SK-N-SH (cell line): ENCODE measurements at regions not wholly inside any gene's neighbourhood (a gene's known extent, or its start where the extent isn't known, plus 50 kb on each side); places are given as distances from the start of the nearest gene placed in this dataset.

ENCODE experiments used
- ELF1 ChIP-seq: IDR thresholded peaks from 2 replicates; pipeline ENCODE4 v1.4.0; 2012
- EP300 ChIP-seq, 2 experiments: IDR thresholded peaks; 2 replicates each; pipeline versions ENCODE4 v1.4.0 to v1.6.1; 2012; ENCODE audit warnings: borderline replicate concordance in 1 of 2, low read depth in 1 of 2, low read length in 1 of 2
- EZH2phosphoT487 ChIP-seq: fragments of 200-600 bp; sonication (generic); IDR thresholded peaks from 2 replicates; pipeline ENCODE4 v1.6.1; 2017; ENCODE audit warnings: low read depth, mixed run types, mild to moderate bottlenecking, antibody characterized with exemption, moderate library complexity, borderline replicate concordance
- FOXJ3 ChIP-seq: sonication (generic); formaldehyde crosslinking; IDR thresholded peaks from 2 replicates; pipeline ENCODE4 v1.5.1; 2020; ENCODE audit warnings: mild to moderate bottlenecking, missing genetic modification reagents
- FOXM1 ChIP-seq: IDR thresholded peaks from 2 replicates; pipeline ENCODE4 v1.4.0; 2012; ENCODE audit warnings: low read depth, mild to moderate bottlenecking
- GABPA ChIP-seq: IDR thresholded peaks from 2 replicates; pipeline ENCODE4 v1.4.0; 2012; ENCODE audit warnings: low read depth, mild to moderate bottlenecking
- GATA2 ChIP-seq: sonication (generic); formaldehyde crosslinking; IDR thresholded peaks from 2 replicates; pipeline ENCODE4 v1.5.0; 2020; ENCODE audit warnings: mild to moderate bottlenecking, missing genetic modification reagents
- RAD21 ChIP-seq: IDR thresholded peaks from 2 replicates; pipeline ENCODE4 v1.6.1; 2012; ENCODE audit warnings: mild to moderate bottlenecking, low read length
- RCOR1 ChIP-seq: fragments of 150-350 bp; IDR thresholded peaks from 2 replicates; pipeline ENCODE4 v1.6.1; 2017; ENCODE audit warnings: antibody characterized with exemption, low read length
- TAF1 ChIP-seq: IDR thresholded peaks from 2 replicates; pipeline ENCODE4 v1.6.1; 2012; ENCODE audit warnings: low read depth, mild to moderate bottlenecking, low read length, moderate library complexity, borderline replicate concordance
- YY1 ChIP-seq: IDR thresholded peaks from 2 replicates; pipeline ENCODE4 v1.4.0; 2012; ENCODE audit warnings: low read depth, mild to moderate bottlenecking
- TF ChIP-seq, protein P1 (sequence below): fragments of 200-600 bp; sonication (generic); IDR thresholded peaks from 2 replicates; pipeline ENCODE4 v1.6.1; 2017; ENCODE audit warnings: antibody characterized with exemption, mild to moderate bottlenecking, moderate library complexity
- TF ChIP-seq, protein P2 (sequence below): IDR thresholded peaks from 2 replicates; pipeline ENCODE4 v1.4.0; 2012; ENCODE audit warnings: low read depth, borderline replicate concordance

GRCh38 chr12:111303531-111303930, 65.4 kb downstream of the PHETA1 start:
- TF ChIP-seq, protein P1, sequence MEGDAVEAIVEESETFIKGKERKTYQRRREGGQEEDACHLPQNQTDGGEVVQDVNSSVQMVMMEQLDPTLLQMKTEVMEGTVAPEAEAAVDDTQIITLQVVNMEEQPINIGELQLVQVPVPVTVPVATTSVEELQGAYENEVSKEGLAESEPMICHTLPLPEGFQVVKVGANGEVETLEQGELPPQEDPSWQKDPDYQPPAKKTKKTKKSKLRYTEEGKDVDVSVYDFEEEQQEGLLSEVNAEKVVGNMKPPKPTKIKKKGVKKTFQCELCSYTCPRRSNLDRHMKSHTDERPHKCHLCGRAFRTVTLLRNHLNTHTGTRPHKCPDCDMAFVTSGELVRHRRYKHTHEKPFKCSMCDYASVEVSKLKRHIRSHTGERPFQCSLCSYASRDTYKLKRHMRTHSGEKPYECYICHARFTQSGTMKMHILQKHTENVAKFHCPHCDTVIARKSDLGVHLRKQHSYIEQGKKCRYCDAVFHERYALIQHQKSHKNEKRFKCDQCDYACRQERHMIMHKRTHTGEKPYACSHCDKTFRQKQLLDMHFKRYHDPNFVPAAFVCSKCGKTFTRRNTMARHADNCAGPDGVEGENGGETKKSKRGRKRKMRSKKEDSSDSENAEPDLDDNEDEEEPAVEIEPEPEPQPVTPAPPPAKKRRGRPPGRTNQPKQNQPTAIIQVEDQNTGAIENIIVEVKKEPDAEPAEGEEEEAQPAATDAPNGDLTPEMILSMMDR = no peak
- no peak for TF ChIP-seq FOXJ3 (CRISPR knock-in tag)
- no peak for TF ChIP-seq GABPA
- TF ChIP-seq, protein P2, sequence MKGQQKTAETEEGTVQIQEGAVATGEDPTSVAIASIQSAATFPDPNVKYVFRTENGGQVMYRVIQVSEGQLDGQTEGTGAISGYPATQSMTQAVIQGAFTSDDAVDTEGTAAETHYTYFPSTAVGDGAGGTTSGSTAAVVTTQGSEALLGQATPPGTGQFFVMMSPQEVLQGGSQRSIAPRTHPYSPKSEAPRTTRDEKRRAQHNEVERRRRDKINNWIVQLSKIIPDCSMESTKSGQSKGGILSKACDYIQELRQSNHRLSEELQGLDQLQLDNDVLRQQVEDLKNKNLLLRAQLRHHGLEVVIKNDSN = no peak
- no peak for TF ChIP-seq FOXM1
- no peak for TF ChIP-seq TAF1
- no peak for TF ChIP-seq EZH2phosphoT487
- TF ChIP-seq GATA2 (CRISPR knock-in tag) = no peak
- no peak for TF ChIP-seq RCOR1
- TF ChIP-seq RAD21 = no peak
- TF ChIP-seq ELF1 = no peak
- no peak for TF ChIP-seq YY1
- TF ChIP-seq EP300 (IDR thresholded peaks at IDR 0.05; ENCODE audit: borderline replicate concordance in 1 of 2, low read depth in 1 of 2, low read length in 1 of 2) = no peak
